K562 (cell line): ENCODE measurements at regions not wholly inside any gene's neighbourhood (a gene's known extent, or its start where the extent isn't known, plus 50 kb on each side); places are given as distances from the start of the nearest gene placed in this dataset.

Source experiments
- DDX20 ChIP-seq: fragments of 450-650 bp; IDR thresholded peaks from 2 replicates; pipeline ENCODE4 v1.6.1; 2016; ENCODE audit warnings: missing genetic modification characterization, low read depth, mild to moderate bottlenecking, missing compliant biosample characterization, moderate library complexity
- GATAD2B ChIP-seq: fragments of 450-650 bp; IDR thresholded peaks from 2 replicates; pipeline ENCODE4 v1.6.1; 2017; ENCODE audit warnings: mild to moderate bottlenecking, borderline replicate concordance
- IFI16 ChIP-seq: fragments of 250-450 bp; sonication (Bioruptor Pico); IDR thresholded peaks from 2 replicates; pipeline ENCODE4 v2.1.2; 2022; ENCODE audit warnings: mild to moderate bottlenecking, inconsistent platforms
- JUNB ChIP-seq: fragments of 450-650 bp; formaldehyde crosslinking; conservative IDR thresholded peaks from 2 replicates; pipeline ENCODE4 v1.4.0; 2020; ENCODE audit warnings: mild to moderate bottlenecking
- KAT8 ChIP-seq: fragments of 450-650 bp; IDR thresholded peaks from 2 replicates; pipeline ENCODE4 v1.6.1; 2016; ENCODE audit warnings: low read depth, mild to moderate bottlenecking
- KLF10 ChIP-seq: fragments of 250-450 bp; sonication (Bioruptor Pico); IDR thresholded peaks from 2 replicates; pipeline ENCODE4 v1.6.1; 2021; ENCODE audit warnings: matching md5 sums
- SRSF1 ChIP-seq: fragments of 200-400 bp; formaldehyde crosslinking; IDR thresholded peaks from 2 replicates; pipeline ENCODE4 v1.6.1; 2017; ENCODE audit warnings: mild to moderate bottlenecking, low read depth, low read length, moderate library complexity
- XRCC3 ChIP-seq: fragments of 450-650 bp; IDR thresholded peaks from 2 replicates; pipeline ENCODE4 v1.6.1; 2017; ENCODE audit warnings: mild to moderate bottlenecking, moderate library complexity
- ZNF354B ChIP-seq: fragments of 250-450 bp; sonication (Bioruptor Pico); IDR thresholded peaks from 2 replicates; pipeline ENCODE4 v1.4.0; 2020
- ZNF436 ChIP-seq: fragments of 250-450, 450-650 bp; sonication (Bioruptor Pico); formaldehyde crosslinking; IDR thresholded peaks from 2 replicates; pipeline ENCODE4 v1.7.0; 2020; ENCODE audit warnings: mild to moderate bottlenecking
- ZNF764 ChIP-seq: fragments of 250-450 bp; sonication (Bioruptor Pico); IDR thresholded peaks from 2 replicates; pipeline ENCODE4 v1.4.0; 2020; ENCODE audit warnings: low read depth, mild to moderate bottlenecking, moderate library complexity
- TF ChIP-seq, protein P1 (sequence below): fragments of 450-650 bp; IDR thresholded peaks from 2 replicates; pipeline ENCODE4 v1.6.1; 2014; ENCODE audit warnings: low read depth, mild to moderate bottlenecking, moderate library complexity, borderline replicate concordance
- TF ChIP-seq, protein P2 (sequence below): sonication (generic); formaldehyde crosslinking; IDR thresholded peaks from 2 replicates; pipeline ENCODE4 v1.8.1; 2023; ENCODE audit warnings: mild to moderate bottlenecking, missing genetic modification reagents
- TF ChIP-seq, protein P3 (sequence below): fragments of 250-450 bp; sonication (Bioruptor Pico); IDR thresholded peaks from 2 replicates; pipeline ENCODE4 v1.4.0; 2020; ENCODE audit warnings: mild to moderate bottlenecking, moderate library complexity, borderline replicate concordance
- TF ChIP-seq, protein P4 (sequence below): sonication (generic); formaldehyde crosslinking; IDR thresholded peaks from 2 replicates; pipeline ENCODE4 v1.8.1; 2023; ENCODE audit warnings: missing genetic modification reagents, mild to moderate bottlenecking, borderline replicate concordance

DNA sequence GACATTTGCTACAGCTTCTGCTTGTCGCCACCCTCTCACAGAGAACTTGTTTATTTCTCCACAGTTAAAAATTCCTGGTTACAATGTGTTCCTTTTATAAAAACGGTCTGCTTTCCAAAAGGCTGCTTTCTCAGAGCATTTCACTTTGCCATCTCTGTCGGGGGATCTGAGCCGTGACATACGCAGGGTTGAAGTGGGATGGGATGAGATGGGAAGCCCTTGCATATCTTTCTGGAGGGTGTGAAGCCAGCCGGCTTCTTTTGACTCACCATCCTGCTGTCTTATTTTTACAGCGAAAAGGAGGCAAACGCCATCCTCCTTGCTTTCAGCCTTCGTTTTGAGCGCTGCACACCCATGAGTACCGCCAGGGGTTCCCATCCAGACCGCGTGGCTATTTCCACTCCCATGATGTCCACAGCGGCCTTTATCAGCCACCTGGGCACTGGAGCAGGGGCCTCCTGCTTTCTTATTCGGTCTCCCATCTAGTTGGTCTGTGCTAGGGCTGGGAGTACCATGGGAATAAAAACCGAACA lies 99.8 kb upstream of the GATB start (continued):
- TF ChIP-seq JUNB (CRISPR knock-in tag): no peak
- no peak for TF ChIP-seq SRSF1
- TF ChIP-seq KLF10 (CRISPR knock-in tag): no peak
- TF ChIP-seq, protein P1, sequence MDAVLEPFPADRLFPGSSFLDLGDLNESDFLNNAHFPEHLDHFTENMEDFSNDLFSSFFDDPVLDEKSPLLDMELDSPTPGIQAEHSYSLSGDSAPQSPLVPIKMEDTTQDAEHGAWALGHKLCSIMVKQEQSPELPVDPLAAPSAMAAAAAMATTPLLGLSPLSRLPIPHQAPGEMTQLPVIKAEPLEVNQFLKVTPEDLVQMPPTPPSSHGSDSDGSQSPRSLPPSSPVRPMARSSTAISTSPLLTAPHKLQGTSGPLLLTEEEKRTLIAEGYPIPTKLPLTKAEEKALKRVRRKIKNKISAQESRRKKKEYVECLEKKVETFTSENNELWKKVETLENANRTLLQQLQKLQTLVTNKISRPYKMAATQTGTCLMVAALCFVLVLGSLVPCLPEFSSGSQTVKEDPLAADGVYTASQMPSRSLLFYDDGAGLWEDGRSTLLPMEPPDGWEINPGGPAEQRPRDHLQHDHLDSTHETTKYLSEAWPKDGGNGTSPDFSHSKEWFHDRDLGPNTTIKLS: no peak
- TF ChIP-seq IFI16 (CRISPR knock-in tag): no peak
- TF ChIP-seq ZNF436 (CRISPR knock-in tag): no peak
- no peak for TF ChIP-seq ZNF764 (CRISPR knock-in tag)
- TF ChIP-seq GATAD2B: no peak
- no peak for TF ChIP-seq ZNF354B (CRISPR knock-in tag)
- TF ChIP-seq, protein P2, sequence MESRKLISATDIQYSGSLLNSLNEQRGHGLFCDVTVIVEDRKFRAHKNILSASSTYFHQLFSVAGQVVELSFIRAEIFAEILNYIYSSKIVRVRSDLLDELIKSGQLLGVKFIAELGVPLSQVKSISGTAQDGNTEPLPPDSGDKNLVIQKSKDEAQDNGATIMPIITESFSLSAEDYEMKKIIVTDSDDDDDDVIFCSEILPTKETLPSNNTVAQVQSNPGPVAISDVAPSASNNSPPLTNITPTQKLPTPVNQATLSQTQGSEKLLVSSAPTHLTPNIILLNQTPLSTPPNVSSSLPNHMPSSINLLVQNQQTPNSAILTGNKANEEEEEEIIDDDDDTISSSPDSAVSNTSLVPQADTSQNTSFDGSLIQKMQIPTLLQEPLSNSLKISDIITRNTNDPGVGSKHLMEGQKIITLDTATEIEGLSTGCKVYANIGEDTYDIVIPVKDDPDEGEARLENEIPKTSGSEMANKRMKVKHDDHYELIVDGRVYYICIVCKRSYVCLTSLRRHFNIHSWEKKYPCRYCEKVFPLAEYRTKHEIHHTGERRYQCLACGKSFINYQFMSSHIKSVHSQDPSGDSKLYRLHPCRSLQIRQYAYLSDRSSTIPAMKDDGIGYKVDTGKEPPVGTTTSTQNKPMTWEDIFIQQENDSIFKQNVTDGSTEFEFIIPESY (CRISPR knock-in tag): no peak
- TF ChIP-seq, protein P3, sequence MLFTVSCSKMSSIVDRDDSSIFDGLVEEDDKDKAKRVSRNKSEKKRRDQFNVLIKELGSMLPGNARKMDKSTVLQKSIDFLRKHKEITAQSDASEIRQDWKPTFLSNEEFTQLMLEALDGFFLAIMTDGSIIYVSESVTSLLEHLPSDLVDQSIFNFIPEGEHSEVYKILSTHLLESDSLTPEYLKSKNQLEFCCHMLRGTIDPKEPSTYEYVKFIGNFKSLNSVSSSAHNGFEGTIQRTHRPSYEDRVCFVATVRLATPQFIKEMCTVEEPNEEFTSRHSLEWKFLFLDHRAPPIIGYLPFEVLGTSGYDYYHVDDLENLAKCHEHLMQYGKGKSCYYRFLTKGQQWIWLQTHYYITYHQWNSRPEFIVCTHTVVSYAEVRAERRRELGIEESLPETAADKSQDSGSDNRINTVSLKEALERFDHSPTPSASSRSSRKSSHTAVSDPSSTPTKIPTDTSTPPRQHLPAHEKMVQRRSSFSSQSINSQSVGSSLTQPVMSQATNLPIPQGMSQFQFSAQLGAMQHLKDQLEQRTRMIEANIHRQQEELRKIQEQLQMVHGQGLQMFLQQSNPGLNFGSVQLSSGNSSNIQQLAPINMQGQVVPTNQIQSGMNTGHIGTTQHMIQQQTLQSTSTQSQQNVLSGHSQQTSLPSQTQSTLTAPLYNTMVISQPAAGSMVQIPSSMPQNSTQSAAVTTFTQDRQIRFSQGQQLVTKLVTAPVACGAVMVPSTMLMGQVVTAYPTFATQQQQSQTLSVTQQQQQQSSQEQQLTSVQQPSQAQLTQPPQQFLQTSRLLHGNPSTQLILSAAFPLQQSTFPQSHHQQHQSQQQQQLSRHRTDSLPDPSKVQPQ (CRISPR knock-in tag): no peak
- no peak for TF ChIP-seq XRCC3
- TF ChIP-seq KAT8: no peak
- TF ChIP-seq, protein P4, sequence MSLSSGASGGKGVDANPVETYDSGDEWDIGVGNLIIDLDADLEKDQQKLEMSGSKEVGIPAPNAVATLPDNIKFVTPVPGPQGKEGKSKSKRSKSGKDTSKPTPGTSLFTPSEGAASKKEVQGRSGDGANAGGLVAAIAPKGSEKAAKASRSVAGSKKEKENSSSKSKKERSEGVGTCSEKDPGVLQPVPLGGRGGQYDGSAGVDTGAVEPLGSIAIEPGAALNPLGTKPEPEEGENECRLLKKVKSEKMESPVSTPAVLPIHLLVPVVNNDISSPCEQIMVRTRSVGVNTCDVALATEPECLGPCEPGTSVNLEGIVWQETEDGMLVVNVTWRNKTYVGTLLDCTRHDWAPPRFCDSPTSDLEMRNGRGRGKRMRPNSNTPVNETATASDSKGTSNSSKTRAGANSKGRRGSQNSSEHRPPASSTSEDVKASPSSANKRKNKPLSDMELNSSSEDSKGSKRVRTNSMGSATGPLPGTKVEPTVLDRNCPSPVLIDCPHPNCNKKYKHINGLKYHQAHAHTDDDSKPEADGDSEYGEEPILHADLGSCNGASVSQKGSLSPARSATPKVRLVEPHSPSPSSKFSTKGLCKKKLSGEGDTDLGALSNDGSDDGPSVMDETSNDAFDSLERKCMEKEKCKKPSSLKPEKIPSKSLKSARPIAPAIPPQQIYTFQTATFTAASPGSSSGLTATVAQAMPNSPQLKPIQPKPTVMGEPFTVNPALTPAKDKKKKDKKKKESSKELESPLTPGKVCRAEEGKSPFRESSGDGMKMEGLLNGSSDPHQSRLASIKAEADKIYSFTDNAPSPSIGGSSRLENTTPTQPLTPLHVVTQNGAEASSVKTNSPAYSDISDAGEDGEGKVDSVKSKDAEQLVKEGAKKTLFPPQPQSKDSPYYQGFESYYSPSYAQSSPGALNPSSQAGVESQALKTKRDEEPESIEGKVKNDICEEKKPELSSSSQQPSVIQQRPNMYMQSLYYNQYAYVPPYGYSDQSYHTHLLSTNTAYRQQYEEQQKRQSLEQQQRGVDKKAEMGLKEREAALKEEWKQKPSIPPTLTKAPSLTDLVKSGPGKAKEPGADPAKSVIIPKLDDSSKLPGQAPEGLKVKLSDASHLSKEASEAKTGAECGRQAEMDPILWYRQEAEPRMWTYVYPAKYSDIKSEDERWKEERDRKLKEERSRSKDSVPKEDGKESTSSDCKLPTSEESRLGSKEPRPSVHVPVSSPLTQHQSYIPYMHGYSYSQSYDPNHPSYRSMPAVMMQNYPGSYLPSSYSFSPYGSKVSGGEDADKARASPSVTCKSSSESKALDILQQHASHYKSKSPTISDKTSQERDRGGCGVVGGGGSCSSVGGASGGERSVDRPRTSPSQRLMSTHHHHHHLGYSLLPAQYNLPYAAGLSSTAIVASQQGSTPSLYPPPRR: no peak
- no peak for TF ChIP-seq DDX20 (tag)
